ENCODE measurements at regions not wholly inside any gene's neighbourhood (a gene's known extent, or its start where the extent isn't known, plus 50 kb on each side); places are given as distances from the start of the nearest gene placed in this dataset.

DNA sequence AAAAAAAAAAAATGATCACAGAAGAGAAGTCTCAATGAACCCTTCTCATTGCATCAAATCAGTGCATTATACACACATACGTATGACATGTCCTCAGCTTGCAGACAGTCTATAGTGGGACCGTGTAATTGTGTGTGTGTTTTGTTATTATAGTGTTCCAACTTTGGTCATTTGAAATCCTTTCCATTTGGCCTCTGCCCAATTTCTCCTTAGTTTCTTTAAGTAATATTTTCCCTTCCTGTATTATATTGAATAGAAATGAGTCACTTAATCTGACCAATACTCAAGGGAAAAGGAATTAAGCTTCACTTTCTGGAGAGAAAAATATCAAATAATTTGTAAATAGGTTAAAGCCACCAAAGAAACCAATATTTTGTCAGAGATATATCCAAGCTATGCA, 415.5 kb upstream of the SORCS1 start:
- TF ChIP-seq YY1 (IDR thresholded peaks at IDR 0.05) = no peak
- TF ChIP-seq, protein P1, sequence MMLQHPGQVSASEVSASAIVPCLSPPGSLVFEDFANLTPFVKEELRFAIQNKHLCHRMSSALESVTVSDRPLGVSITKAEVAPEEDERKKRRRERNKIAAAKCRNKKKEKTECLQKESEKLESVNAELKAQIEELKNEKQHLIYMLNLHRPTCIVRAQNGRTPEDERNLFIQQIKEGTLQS (IDR thresholded peaks at IDR 0.05) = no peak
- TF ChIP-seq, protein P2, sequence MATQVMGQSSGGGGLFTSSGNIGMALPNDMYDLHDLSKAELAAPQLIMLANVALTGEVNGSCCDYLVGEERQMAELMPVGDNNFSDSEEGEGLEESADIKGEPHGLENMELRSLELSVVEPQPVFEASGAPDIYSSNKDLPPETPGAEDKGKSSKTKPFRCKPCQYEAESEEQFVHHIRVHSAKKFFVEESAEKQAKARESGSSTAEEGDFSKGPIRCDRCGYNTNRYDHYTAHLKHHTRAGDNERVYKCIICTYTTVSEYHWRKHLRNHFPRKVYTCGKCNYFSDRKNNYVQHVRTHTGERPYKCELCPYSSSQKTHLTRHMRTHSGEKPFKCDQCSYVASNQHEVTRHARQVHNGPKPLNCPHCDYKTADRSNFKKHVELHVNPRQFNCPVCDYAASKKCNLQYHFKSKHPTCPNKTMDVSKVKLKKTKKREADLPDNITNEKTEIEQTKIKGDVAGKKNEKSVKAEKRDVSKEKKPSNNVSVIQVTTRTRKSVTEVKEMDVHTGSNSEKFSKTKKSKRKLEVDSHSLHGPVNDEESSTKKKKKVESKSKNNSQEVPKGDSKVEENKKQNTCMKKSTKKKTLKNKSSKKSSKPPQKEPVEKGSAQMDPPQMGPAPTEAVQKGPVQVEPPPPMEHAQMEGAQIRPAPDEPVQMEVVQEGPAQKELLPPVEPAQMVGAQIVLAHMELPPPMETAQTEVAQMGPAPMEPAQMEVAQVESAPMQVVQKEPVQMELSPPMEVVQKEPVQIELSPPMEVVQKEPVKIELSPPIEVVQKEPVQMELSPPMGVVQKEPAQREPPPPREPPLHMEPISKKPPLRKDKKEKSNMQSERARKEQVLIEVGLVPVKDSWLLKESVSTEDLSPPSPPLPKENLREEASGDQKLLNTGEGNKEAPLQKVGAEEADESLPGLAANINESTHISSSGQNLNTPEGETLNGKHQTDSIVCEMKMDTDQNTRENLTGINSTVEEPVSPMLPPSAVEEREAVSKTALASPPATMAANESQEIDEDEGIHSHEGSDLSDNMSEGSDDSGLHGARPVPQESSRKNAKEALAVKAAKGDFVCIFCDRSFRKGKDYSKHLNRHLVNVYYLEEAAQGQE (IDR thresholded peaks at IDR 0.05) = no peak
- TF ChIP-seq RXRA (IDR thresholded peaks at IDR 0.05) = no peak
- no peak for TF ChIP-seq RAD21 (IDR thresholded peaks at IDR 0.05)
- TF ChIP-seq, protein P3, sequence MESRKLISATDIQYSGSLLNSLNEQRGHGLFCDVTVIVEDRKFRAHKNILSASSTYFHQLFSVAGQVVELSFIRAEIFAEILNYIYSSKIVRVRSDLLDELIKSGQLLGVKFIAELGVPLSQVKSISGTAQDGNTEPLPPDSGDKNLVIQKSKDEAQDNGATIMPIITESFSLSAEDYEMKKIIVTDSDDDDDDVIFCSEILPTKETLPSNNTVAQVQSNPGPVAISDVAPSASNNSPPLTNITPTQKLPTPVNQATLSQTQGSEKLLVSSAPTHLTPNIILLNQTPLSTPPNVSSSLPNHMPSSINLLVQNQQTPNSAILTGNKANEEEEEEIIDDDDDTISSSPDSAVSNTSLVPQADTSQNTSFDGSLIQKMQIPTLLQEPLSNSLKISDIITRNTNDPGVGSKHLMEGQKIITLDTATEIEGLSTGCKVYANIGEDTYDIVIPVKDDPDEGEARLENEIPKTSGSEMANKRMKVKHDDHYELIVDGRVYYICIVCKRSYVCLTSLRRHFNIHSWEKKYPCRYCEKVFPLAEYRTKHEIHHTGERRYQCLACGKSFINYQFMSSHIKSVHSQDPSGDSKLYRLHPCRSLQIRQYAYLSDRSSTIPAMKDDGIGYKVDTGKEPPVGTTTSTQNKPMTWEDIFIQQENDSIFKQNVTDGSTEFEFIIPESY (IDR thresholded peaks at IDR 0.05) = no peak
- no peak for TF ChIP-seq GABPA (IDR thresholded peaks at IDR 0.05 in 1 of 2, conservative IDR thresholded peaks at IDR 0.05 in 1 of 2)
- TF ChIP-seq FOXA2 (IDR thresholded peaks at IDR 0.05) = no peak
- no peak for TF ChIP-seq FOXA1 (IDR thresholded peaks at IDR 0.05)
- TF ChIP-seq, protein P4, sequence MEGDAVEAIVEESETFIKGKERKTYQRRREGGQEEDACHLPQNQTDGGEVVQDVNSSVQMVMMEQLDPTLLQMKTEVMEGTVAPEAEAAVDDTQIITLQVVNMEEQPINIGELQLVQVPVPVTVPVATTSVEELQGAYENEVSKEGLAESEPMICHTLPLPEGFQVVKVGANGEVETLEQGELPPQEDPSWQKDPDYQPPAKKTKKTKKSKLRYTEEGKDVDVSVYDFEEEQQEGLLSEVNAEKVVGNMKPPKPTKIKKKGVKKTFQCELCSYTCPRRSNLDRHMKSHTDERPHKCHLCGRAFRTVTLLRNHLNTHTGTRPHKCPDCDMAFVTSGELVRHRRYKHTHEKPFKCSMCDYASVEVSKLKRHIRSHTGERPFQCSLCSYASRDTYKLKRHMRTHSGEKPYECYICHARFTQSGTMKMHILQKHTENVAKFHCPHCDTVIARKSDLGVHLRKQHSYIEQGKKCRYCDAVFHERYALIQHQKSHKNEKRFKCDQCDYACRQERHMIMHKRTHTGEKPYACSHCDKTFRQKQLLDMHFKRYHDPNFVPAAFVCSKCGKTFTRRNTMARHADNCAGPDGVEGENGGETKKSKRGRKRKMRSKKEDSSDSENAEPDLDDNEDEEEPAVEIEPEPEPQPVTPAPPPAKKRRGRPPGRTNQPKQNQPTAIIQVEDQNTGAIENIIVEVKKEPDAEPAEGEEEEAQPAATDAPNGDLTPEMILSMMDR (IDR thresholded peaks at IDR 0.05; ENCODE audit: low read depth, low read length, missing input control) = no peak
- no peak for TF ChIP-seq JUND (IDR thresholded peaks at IDR 0.05)
- TF ChIP-seq, protein P5, sequence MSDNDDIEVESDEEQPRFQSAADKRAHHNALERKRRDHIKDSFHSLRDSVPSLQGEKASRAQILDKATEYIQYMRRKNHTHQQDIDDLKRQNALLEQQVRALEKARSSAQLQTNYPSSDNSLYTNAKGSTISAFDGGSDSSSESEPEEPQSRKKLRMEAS (IDR thresholded peaks at IDR 0.05) = no peak
- TF ChIP-seq TAF1 (conservative IDR thresholded peaks at IDR 0.05) = no peak
- TF ChIP-seq HNF4A (conservative IDR thresholded peaks at IDR 0.05) = no peak
- TF ChIP-seq NR2F2 (IDR thresholded peaks at IDR 0.05) = no peak
- no peak for TF ChIP-seq EGR1 (IDR thresholded peaks at IDR 0.05; ENCODE audit: low read depth in 2 of 2)
- no peaks in the 10 kb centered on the region for H3K27me3 ChIP-seq (ENCODE audit: control insufficient read depth in 4 of 4, insufficient read depth in 4 of 4, low read length in 3 of 4)
- H3K9ac ChIP-seq (ENCODE audit: low read depth in 1 of 2, low read length in 2 of 2) = no peak overlapping the region
- H3K36me3 ChIP-seq (ENCODE audit: control insufficient read depth in 4 of 4, insufficient read depth in 3 of 4, low read depth in 1 of 4, low read length in 3 of 4) = no peaks in the 10 kb centered on the region
- H3K4me1 ChIP-seq (ENCODE audit: control insufficient read depth in 4 of 4, insufficient read depth in 4 of 4, low read length in 3 of 4) = no peaks in the 10 kb centered on the region
- H3K4me3 ChIP-seq (ENCODE audit: low read depth in 1 of 3, low read length in 3 of 3) = no peak overlapping the region
- no peak overlapping the region for H3K27ac ChIP-seq (ENCODE audit: low read depth in 1 of 2, low read length in 2 of 2)
- peaks cover 0 to 2% (median 0%) of the 10 kb centered on the region in 4 donors for H3K9me3 ChIP-seq (ENCODE audit: control insufficient read depth in 4 of 4, low read length in 3 of 4)
- 90% methylated on average over 2 of the region's 2 CpGs for WGBS
- DNase-seq (ENCODE audit: low spot score) = no peak

DNA sequence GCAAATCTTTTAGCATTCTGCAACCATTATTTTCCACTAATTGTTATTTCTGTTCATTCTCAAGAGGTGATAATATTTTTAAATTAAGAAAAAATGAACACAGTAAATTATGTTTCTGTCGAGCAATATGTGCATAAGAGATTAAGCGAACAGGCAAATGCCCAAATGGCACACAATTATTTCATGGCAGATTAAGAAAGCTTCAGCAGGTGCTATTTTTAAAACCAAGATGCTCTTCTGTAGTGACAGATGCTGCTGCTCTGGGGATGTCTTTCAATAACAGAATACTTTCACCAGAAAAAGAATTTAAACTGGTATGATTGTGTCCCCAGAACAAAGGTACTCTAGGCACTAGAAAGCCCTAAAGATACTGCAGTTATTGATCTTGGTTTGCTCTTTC, 412.7 kb upstream of the SORCS1 start:
- no peak overlapping the region for H3K4me3 ChIP-seq (ENCODE audit: low read depth in 1 of 3, low read length in 3 of 3)
- WGBS = 72% methylated on average over 2 of the region's 2 CpGs
- H3K36me3 ChIP-seq (ENCODE audit: control insufficient read depth in 4 of 4, insufficient read depth in 3 of 4, low read depth in 1 of 4, low read length in 3 of 4) = no peaks in the 10 kb centered on the region
- no peak for DNase-seq (ENCODE audit: low spot score)
- no peak overlapping the region for H3K9ac ChIP-seq (ENCODE audit: low read depth in 1 of 2, low read length in 2 of 2)
- H3K9me3 ChIP-seq (ENCODE audit: control insufficient read depth in 4 of 4, low read length in 3 of 4) = no peaks in the 10 kb centered on the region
- H3K27ac ChIP-seq (ENCODE audit: low read depth in 1 of 2, low read length in 2 of 2) = no peak overlapping the region
- H3K27me3 ChIP-seq (ENCODE audit: control insufficient read depth in 4 of 4, insufficient read depth in 4 of 4, low read length in 3 of 4) = no peaks in the 10 kb centered on the region
- H3K4me1 ChIP-seq (ENCODE audit: control insufficient read depth in 4 of 4, insufficient read depth in 4 of 4, low read length in 3 of 4) = no peaks in the 10 kb centered on the region
- TF ChIP-seq, protein P4 (IDR thresholded peaks at IDR 0.05; ENCODE audit: low read depth, low read length, missing input control) = no peak
- TF ChIP-seq HNF4A (conservative IDR thresholded peaks at IDR 0.05) (no peak), FOXA2 (IDR thresholded peaks at IDR 0.05) (no peak), TAF1 (conservative IDR thresholded peaks at IDR 0.05) (no peak)
- TF ChIP-seq, protein P1 (IDR thresholded peaks at IDR 0.05) = no peak
- TF ChIP-seq, protein P3 (IDR thresholded peaks at IDR 0.05) = no peak

Data from liver (tissue), 8 donors.